ENCODE measurements at regions not wholly inside any gene's neighbourhood (a gene's known extent, or its start where the extent isn't known, plus 50 kb on each side); places are given as distances from the start of the nearest gene placed in this dataset.

- Histone ChIP-seq H3K36me3 (no peaks in the 10 kb centered on the region), H3K4me1 (no peaks in the 10 kb centered on the region), H3K4me3 (no peak overlapping the region), H3K9me3 (no peaks in the 10 kb centered on the region), H3K27ac (no peak overlapping the region), H3K27me3 (no peaks in the 10 kb centered on the region)
- TF ChIP-seq EP300 (IDR thresholded peaks at IDR 0.05) (no peak), POLR2A (IDR thresholded peaks at IDR 0.05) (no peak), POLR2AphosphoS5 (IDR thresholded peaks at IDR 0.05) (no peak), CTCF (IDR thresholded peaks at IDR 0.05) (no peak)
- no peak for ATAC-seq
- WGBS, 2 donors (ENCODE audit: low coverage in 1 of 2): 61 to 72% methylated on average over 5 of the region's 5 CpGs
These were observed 237.4 kb upstream of the AUTS2 start for GRCh38 chr7:69360913-69361312.

- no peaks in the 10 kb centered on the region for H3K4me1 ChIP-seq
- H3K36me3 ChIP-seq: no peaks in the 10 kb centered on the region
- TF ChIP-seq CTCF (IDR thresholded peaks at IDR 0.05) (no peak), POLR2A (IDR thresholded peaks at IDR 0.05) (no peak), EP300 (IDR thresholded peaks at IDR 0.05) (no peak), POLR2AphosphoS5 (IDR thresholded peaks at IDR 0.05) (no peak)
- ATAC-seq: no peak
- H3K4me3 ChIP-seq: no peak overlapping the region
- H3K27me3 ChIP-seq: no peaks in the 10 kb centered on the region
- no peak overlapping the region for H3K27ac ChIP-seq
- no peaks in the 10 kb centered on the region for H3K9me3 ChIP-seq
- WGBS, 2 donors (ENCODE audit: low coverage in 1 of 2): 83 to 95% methylated on average over 2 to 7 of the region's 9 CpGs
These were observed 235.1 kb upstream of the AUTS2 start for GRCh38 chr7:69363136-69363535.

GRCh38 chr7:69364813-69365643 lies 233.2 kb upstream of the AUTS2 start:
- Histone ChIP-seq H3K27me3 (no peaks in the 10 kb centered on the region), H3K4me1 (peaks cover 0 to 5% (median 0%) of the 10 kb centered on the region in 3 donors), H3K9me3 (no peaks in the 10 kb centered on the region), H3K27ac (no peak overlapping the region), H3K4me3 (no peak overlapping the region), H3K36me3 (no peaks in the 10 kb centered on the region)
- WGBS, 2 donors (ENCODE audit: low coverage in 1 of 2): 67 to 71% methylated on average over 9 of the region's 9 CpGs
- no peak for ATAC-seq
- TF ChIP-seq CTCF (IDR thresholded peaks at IDR 0.05): no peak
- no peak for TF ChIP-seq POLR2A (IDR thresholded peaks at IDR 0.05)
- no peak for TF ChIP-seq EP300 (IDR thresholded peaks at IDR 0.05)
- no peak for TF ChIP-seq POLR2AphosphoS5 (IDR thresholded peaks at IDR 0.05)

GRCh38 chr7:69365651-69366192 lies 232.6 kb upstream of the AUTS2 start:
- no peaks in the 10 kb centered on the region for H3K36me3 ChIP-seq
- no peak overlapping the region for H3K27ac ChIP-seq
- H3K4me1 ChIP-seq: peaks cover 0 to 8% (median 0%) of the 10 kb centered on the region in 3 donors
- TF ChIP-seq POLR2AphosphoS5 (IDR thresholded peaks at IDR 0.05) (no peak), EP300 (IDR thresholded peaks at IDR 0.05) (no peak), CTCF (IDR thresholded peaks at IDR 0.05) (no peak), POLR2A (IDR thresholded peaks at IDR 0.05) (no peak)
- H3K9me3 ChIP-seq: no peaks in the 10 kb centered on the region
- 66 to 68% methylated on average over 5 to 8 of the region's 13 CpGs for WGBS, 2 donors (ENCODE audit: low coverage in 1 of 2)
- H3K27me3 ChIP-seq: no peaks in the 10 kb centered on the region
- ATAC-seq: no peak
- H3K4me3 ChIP-seq: no peak overlapping the region

- no peaks in the 10 kb centered on the region for H3K36me3 ChIP-seq
- H3K4me3 ChIP-seq: no peak overlapping the region
- ATAC-seq: no peak
- no peak overlapping the region for H3K27ac ChIP-seq
- WGBS, 2 donors (ENCODE audit: low coverage in 1 of 2): 63 to 80% methylated on average over 6 to 8 of the region's 8 CpGs
- H3K27me3 ChIP-seq: no peaks in the 10 kb centered on the region
- H3K4me1 ChIP-seq: peaks cover 0 to 8% (median 0%) of the 10 kb centered on the region in 3 donors
- TF ChIP-seq CTCF (IDR thresholded peaks at IDR 0.05) (no peak), POLR2A (IDR thresholded peaks at IDR 0.05) (no peak), EP300 (IDR thresholded peaks at IDR 0.05) (no peak)
- H3K9me3 ChIP-seq: no peaks in the 10 kb centered on the region
These were observed 230.5 kb upstream of the AUTS2 start for GRCh38 chr7:69367780-69368179.

Measured in gastroesophageal sphincter (tissue), 4 donors.